ENCODE measurements at regions not wholly inside any gene's neighbourhood (a gene's known extent, or its start where the extent isn't known, plus 50 kb on each side); places are given as distances from the start of the nearest gene placed in this dataset.

DNA sequence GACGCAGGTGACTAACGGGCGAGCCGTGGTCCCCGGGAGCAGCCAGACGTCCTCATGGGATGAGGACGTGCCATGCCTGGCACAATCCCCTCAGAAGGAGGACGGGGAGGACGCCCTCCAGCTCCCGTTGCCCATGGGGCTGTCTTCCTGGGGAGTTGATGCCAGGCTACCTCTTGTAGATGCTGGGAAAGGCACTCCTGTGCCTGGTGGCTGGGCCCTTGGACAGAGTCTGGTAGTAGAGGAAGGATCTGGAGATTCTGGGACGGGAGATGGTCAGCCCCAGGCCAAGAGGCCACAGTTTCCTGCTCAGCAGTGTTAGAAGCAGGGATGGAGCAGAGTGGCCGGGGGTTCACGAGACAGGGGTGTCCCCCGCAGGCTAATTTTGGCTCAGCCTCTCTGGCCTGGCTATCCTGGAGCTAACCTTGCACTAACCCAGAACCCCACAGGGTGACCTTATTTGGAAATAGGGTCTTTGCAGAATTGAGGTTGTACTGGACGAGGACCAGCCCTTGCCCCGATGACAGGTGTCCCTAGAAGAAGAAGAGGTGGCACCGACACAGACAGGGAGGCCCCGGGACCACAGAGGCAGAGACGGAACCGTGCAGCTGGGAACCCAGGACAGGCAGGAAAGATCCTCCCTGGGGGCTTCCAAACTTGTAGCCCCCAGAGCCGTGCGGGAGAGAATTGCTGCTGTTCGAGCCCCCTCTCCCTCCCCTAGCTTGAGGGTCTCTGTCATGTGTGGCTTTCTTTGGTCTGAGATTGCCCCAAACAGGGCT, 50.1 kb upstream of the ADRA2C start:
- no peak for DNase-seq (ENCODE audit: low spot score)

DNA sequence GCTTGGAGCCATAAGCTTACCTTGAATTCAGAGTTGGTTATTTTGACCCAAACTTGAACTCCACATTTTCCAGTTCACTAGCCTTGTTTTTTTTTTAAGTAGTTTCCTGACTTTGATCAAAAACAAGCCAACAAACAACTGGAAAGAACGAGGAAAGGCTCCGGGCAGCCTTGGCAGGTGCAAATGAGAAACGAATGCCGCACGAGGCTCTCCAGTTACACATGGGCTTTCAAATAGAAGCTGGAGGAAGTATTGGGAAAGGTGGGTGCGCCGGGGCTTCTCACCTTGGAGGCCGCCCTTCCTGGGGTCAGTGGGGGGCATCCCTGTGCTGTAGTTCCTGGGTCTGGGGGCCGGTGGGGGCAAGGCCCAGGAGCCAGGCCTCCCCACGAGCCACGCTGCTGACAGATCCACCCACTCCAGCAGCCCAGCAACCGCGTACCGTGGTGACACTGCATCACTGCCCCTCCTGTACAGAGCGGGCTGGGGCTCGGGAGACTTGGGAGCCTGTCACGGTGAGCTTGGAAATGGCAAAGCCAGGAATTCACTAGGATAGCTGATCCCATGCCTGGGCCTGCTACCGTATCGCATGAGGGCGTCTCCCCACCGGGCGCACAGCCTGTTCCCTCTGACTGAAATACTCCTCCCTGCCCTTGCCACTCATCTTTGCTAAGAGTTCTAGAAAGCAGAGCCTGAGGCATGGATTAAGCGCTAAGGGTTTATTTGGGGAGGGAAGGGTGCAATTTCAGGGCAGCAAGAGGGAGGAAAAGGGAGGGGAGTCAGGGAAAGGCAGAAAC, 50.9 kb upstream of the ADRA2C start:
- DNase-seq (ENCODE audit: low spot score), result no peak

GRCh38 chr4:3714642-3715001, 51.6 kb upstream of the ADRA2C start:
- DNase-seq (ENCODE audit: low spot score), result no peak

- DNase-seq (ENCODE audit: low spot score), result no peak
Observed at GRCh38 chr4:3713817-3714641, 52.2 kb upstream of the ADRA2C start.

- DNase-seq (ENCODE audit: low spot score), result no peak
Observed at GRCh38 chr4:3713346-3713745, 52.8 kb upstream of the ADRA2C start.

GRCh38 chr4:3712936-3713335, 53.2 kb upstream of the ADRA2C start:
- no peak for DNase-seq (ENCODE audit: low spot score)

GRCh38 chr4:3712112-3712805, 53.9 kb upstream of the ADRA2C start:
- DNase-seq (ENCODE audit: low spot score), result no peak

DNA sequence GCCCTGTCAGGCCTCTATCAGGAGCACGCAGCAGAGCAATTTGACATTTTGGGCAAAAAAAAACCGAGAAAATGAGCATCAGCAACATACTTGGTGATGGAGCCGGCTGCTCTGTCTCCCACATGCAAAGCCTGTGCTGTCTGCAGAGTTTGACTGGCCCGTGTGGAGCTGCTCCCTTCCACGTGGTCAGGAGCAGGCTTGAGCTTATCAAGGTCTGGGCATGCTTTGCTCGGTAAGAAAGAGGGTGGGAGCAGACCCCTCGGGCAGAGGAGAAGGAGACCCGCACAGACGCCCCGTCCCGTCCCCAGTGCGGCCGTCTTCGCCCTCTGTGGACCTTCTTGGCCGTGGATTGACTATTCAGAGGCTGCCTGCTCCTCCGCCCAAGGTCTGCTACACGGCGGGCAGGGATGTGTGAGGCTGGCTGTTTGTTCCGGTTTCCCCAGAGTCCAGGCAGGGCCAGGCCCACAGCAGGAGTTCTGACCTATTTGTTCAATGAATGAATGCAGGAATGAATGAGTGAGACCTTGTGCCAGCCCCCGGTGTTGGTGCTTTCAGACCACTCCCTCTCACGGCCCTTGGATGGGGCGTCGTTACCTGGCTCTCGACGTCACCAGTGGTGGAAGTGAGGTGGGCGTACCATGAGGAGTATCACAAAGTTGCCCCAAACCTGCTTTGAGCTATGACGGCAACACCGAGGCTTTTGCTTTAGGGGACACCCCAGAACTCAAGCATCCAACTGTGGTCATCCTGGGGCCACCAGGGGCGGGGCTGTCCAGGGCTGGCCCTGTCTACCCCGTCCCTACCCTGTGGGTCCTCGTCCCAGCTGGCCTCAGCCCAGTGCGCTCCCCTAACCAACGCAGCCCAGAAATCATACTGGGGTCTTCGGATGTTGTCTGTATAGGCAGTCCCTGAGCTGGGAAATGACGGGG, 54.7 kb upstream of the ADRA2C start:
- DNase-seq (ENCODE audit: low spot score), result no peak

- no peak for DNase-seq (ENCODE audit: low spot score)
Observed at GRCh38 chr4:3710451-3711182, 55.6 kb upstream of the ADRA2C start.

- DNase-seq (ENCODE audit: low spot score), result no peak
Observed at GRCh38 chr4:3709846-3710441, 56.2 kb upstream of the ADRA2C start.

GRCh38 chr4:3709061-3709845, 56.9 kb upstream of the ADRA2C start:
- no peak for DNase-seq (ENCODE audit: low spot score)

- no peak for DNase-seq (ENCODE audit: low spot score)
Observed at GRCh38 chr4:3708611-3709010, 57.6 kb upstream of the ADRA2C start.

DNA sequence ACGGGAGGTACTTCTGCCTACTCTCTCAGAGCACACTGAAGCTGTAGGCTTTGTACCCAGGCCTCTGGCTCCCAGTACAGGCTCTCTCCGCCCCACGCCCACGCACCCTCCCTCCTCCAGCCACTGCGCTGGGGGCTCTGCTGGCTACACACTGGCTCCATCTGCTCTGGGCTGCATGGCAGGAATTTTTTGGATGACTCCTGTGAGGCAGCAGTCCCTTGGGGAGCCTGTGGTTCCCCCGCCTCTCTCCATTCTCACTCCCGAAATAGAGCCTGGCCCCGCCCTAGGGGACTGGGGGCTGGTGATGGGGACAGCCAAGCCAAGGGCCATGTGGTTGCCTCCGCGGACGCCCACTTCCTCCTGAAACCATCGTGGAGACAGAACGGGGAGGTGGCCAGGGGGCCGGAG, 58.1 kb upstream of the ADRA2C start:
- DNase-seq (ENCODE audit: low spot score), result no peak

GRCh38 chr4:3707423-3708102, 58.6 kb upstream of the ADRA2C start:
- no peak for DNase-seq (ENCODE audit: low spot score)

DNA sequence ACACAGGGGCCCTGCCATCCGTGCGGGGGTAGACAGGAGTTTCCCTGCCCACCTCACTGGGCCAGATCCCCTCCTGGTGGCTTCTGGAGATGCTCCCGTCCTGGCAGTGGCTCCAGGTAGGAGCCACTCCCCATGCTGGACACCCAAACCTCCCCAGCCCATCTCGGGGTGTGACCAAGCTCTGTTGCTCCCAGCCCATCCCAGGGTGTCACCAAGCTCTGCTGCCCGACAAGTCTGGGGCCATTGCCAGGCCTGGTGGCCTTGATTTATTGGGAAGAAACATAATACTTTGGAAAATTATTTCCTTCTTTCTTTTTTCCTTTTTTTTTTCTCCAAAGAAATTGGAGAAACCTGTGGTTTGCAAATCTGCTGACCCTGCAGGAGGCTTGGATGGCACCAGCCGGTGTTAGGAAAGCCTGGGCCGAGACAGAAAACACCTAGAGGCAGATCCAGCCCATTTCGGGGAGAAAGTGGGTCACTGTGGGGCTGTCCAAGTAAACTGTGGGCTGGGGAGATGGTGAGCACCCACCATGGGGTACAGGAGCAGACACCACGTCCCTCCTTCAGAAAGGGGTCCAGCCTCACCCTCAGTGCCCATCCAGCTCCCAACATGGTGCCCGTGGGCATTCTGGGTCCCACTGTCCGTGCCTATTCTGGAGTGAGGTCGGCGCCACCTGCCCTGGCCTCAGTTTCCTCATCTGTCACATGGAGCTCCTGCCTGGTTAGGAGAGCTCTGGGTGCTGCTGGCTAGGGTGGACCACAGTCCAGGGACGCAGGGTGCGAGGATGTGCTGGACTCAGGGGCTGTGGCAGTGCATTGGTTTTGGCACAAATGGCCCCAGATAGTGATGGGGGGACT, 59.4 kb upstream of the ADRA2C start:
- no peak for DNase-seq (ENCODE audit: low spot score)

- DNase-seq (ENCODE audit: low spot score), result no peak
Observed at GRCh38 chr4:3706111-3706511, 60.1 kb upstream of the ADRA2C start.

DNA sequence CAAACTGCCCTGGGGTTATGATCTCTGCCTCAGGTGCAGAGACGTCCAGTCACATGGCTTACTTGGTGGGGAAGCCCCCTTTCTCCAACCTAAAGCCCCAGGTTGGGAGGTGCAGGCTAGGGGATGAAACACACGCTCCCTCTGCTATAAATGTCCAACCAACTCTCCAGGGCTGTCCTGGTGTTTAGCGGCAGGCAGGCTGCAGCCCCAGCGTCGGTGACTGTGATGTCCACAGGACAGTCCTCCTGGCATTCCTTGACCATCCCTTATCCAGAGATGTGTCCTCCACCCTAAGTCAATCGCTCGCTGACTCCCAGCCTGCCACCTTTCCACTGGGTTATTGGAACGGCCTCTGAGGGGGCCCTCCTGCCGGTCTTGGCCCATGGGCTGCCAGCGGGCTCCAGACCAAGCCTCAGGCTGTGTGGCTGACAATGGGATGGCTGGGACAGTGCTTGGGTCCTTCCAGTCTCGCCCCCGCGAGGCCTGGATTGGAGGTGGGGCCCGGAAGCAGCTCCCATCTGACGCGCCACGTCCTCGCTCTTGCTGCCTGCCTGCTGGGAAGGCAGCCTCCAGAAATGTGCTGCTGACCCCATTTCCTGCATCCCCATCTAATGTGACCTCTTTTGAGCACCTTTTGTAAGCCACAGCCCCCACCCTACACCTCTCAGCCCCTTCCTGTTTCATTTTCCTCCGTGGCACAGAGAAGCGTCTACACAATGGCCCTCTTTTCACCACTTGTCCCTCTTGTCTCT, 60.8 kb upstream of the ADRA2C start:
- DNase-seq (ENCODE audit: low spot score), result no peak

All from RKO (cell line).